Endothelial cell (in vitro differentiated cells): ENCODE measurements at regions not wholly inside any gene's neighbourhood (a gene's known extent, or its start where the extent isn't known, plus 50 kb on each side); places are given as distances from the start of the nearest gene placed in this dataset.

Experiments
- DNase-seq: peaks from one replicate; pipeline ENCODE4 v3.0.0; 2021; ENCODE audit warnings: low spot score
- H3K27ac Mint-ChIP-seq: one replicate; pipeline ENCODE4 v1.8.0; 2021; ENCODE audit warnings: mixed read lengths, inconsistent platforms; ENCODE audit not compliant: unreplicated experiment
- H3K27me3 Mint-ChIP-seq: one replicate; pipeline ENCODE4 v1.8.0; 2021; ENCODE audit warnings: mild to moderate bottlenecking, moderate library complexity, mixed read lengths, inconsistent platforms; ENCODE audit not compliant: unreplicated experiment
- H3K36me3 Mint-ChIP-seq: one replicate; pipeline ENCODE4 v1.8.0; 2021; ENCODE audit warnings: mild to moderate bottlenecking, low read depth, mixed read lengths, inconsistent platforms; ENCODE audit not compliant: unreplicated experiment
- H3K4me1 Mint-ChIP-seq: one replicate; pipeline ENCODE4 v1.8.0; 2021; ENCODE audit warnings: mild to moderate bottlenecking, mixed read lengths, inconsistent platforms; ENCODE audit not compliant: unreplicated experiment
- H3K4me3 Mint-ChIP-seq: one replicate; pipeline ENCODE4 v1.8.0; 2021; ENCODE audit warnings: mild to moderate bottlenecking, mixed read lengths, inconsistent platforms; ENCODE audit not compliant: unreplicated experiment
- H3K9me3 Mint-ChIP-seq: one replicate; pipeline ENCODE4 v1.8.0; 2021; ENCODE audit warnings: mixed read lengths, inconsistent platforms; ENCODE audit not compliant: unreplicated experiment
- CTCF ChIP-seq: fragments of 200-600 bp; sonication (generic); IDR thresholded peaks from one replicate; pipeline ENCODE4 v1.5.0; 2021; ENCODE audit warnings: antibody characterized with exemption; ENCODE audit not compliant: unreplicated experiment

GRCh38 chr2:160927324-160927723 is 232.9 kb upstream of the TANK start:
- H3K27me3 Mint-ChIP-seq: peaks cover 1% of the 10 kb centered on the region
- H3K4me3 Mint-ChIP-seq: no peak overlapping the region
- no peaks in the 10 kb centered on the region for H3K4me1 Mint-ChIP-seq
- DNase-seq: no peak
- TF ChIP-seq CTCF: no peak
- H3K27ac Mint-ChIP-seq: no peak overlapping the region
- H3K9me3 Mint-ChIP-seq: no peaks in the 10 kb centered on the region
- H3K36me3 Mint-ChIP-seq: no peaks in the 10 kb centered on the region

GRCh38 chr2:160928854-160929301 is 231.3 kb upstream of the TANK start:
- H3K4me1 Mint-ChIP-seq: no peaks in the 10 kb centered on the region
- H3K27ac Mint-ChIP-seq: no peak overlapping the region
- no peaks in the 10 kb centered on the region for H3K36me3 Mint-ChIP-seq
- no peak for DNase-seq
- no peak overlapping the region for H3K4me3 Mint-ChIP-seq
- H3K9me3 Mint-ChIP-seq: no peaks in the 10 kb centered on the region
- peaks cover 1% of the 10 kb centered on the region for H3K27me3 Mint-ChIP-seq
- no peak for TF ChIP-seq CTCF

GRCh38 chr2:160931531-160931930 is 228.7 kb upstream of the TANK start:
- Mint-ChIP-seq H3K4me1 (no peaks in the 10 kb centered on the region), H3K27me3 (peaks cover 1% of the 10 kb centered on the region), H3K4me3 (no peak overlapping the region), H3K27ac (no peak overlapping the region), H3K36me3 (no peaks in the 10 kb centered on the region), H3K9me3 (no peaks in the 10 kb centered on the region)
- no peak for TF ChIP-seq CTCF
- DNase-seq: no peak

- TF ChIP-seq CTCF: no peak
- peaks cover 1% of the 10 kb centered on the region for H3K27me3 Mint-ChIP-seq
- no peaks in the 10 kb centered on the region for H3K9me3 Mint-ChIP-seq
- no peaks in the 10 kb centered on the region for H3K4me1 Mint-ChIP-seq
- no peaks in the 10 kb centered on the region for H3K36me3 Mint-ChIP-seq
- H3K4me3 Mint-ChIP-seq: no peak overlapping the region
- DNase-seq: no peak
- H3K27ac Mint-ChIP-seq: no peak overlapping the region
Measured at GRCh38 chr2:160932960-160933359, 227.3 kb upstream of the TANK start.

- Mint-ChIP-seq H3K4me1 (no peaks in the 10 kb centered on the region), H3K4me3 (no peak overlapping the region), H3K36me3 (no peaks in the 10 kb centered on the region), H3K27me3 (peaks cover 1% of the 10 kb centered on the region), H3K27ac (no peak overlapping the region), H3K9me3 (no peaks in the 10 kb centered on the region)
- TF ChIP-seq CTCF: no peak
- no peak for DNase-seq
Measured at GRCh38 chr2:160934263-160934662, 226.0 kb upstream of the TANK start.
